ENCODE measurements at regions not wholly inside any gene's neighbourhood (a gene's known extent, or its start where the extent isn't known, plus 50 kb on each side); places are given as distances from the start of the nearest gene placed in this dataset.

- H3K4me1 ChIP-seq: no peaks in the 10 kb centered on the region
- intact Hi-C loops (cut with DNase I; ENCODE audit: low total_unique reads): no loop called here
- no peaks in the 10 kb centered on the region for H3K9me3 ChIP-seq
- TF ChIP-seq POLR2A (IDR thresholded peaks at IDR 0.05) (no peak), CTCF (IDR thresholded peaks at IDR 0.05 in 4 of 5, conservative IDR thresholded peaks at IDR 0.05 in 1 of 5) (no peak)
- no peaks in the 10 kb centered on the region for H3K27me3 ChIP-seq
- H3K27ac ChIP-seq: no peak overlapping the region
- DNase-seq (no peak), ATAC-seq (no peak)
- in situ Hi-C loops (cut with MboI; ENCODE audit: low sequenced_read_pairs in 4 of 4): no loop called here
- no peak overlapping the region for H3K4me3 ChIP-seq
- H3K36me3 ChIP-seq: no peaks in the 10 kb centered on the region
Observed at GRCh38 chr2:194739217-194739616, 917.8 kb upstream of the SLC39A10 start.

- Histone ChIP-seq H3K4me1 (no peaks in the 10 kb centered on the region), H3K4me3 (no peak overlapping the region), H3K9me3 (no peaks in the 10 kb centered on the region), H3K27me3 (no peaks in the 10 kb centered on the region), H3K36me3 (no peaks in the 10 kb centered on the region), H3K27ac (no peak overlapping the region)
- intact Hi-C loops (cut with DNase I; ENCODE audit: low total_unique reads) (no loop called here), in situ Hi-C loops (cut with MboI; ENCODE audit: low sequenced_read_pairs in 4 of 4) (no loop called here)
- TF ChIP-seq CTCF (IDR thresholded peaks at IDR 0.05 in 4 of 5, conservative IDR thresholded peaks at IDR 0.05 in 1 of 5): no peak
- no peak for ATAC-seq
- DNase-seq: no peak
Observed at GRCh38 chr2:194735837-194736542, 921.0 kb upstream of the SLC39A10 start.

- DNase-seq (no peak), ATAC-seq (no peak)
- in situ Hi-C loops (cut with MboI; ENCODE audit: low sequenced_read_pairs in 4 of 4): no loop called here
- Histone ChIP-seq H3K4me1 (no peaks in the 10 kb centered on the region), H3K27me3 (no peaks in the 10 kb centered on the region), H3K9me3 (no peaks in the 10 kb centered on the region), H3K4me3 (no peak overlapping the region), H3K27ac (no peak overlapping the region), H3K36me3 (no peaks in the 10 kb centered on the region)
- intact Hi-C loops (cut with DNase I; ENCODE audit: low total_unique reads): no loop called here
- TF ChIP-seq CTCF (IDR thresholded peaks at IDR 0.05 in 4 of 5, conservative IDR thresholded peaks at IDR 0.05 in 1 of 5) (no peak), POLR2A (IDR thresholded peaks at IDR 0.05) (no peak)
Observed at GRCh38 chr2:194730266-194730665, 926.8 kb upstream of the SLC39A10 start.

- no peak for ATAC-seq
- Histone ChIP-seq H3K27me3 (no peaks in the 10 kb centered on the region), H3K27ac (no peak overlapping the region), H3K9me3 (no peaks in the 10 kb centered on the region), H3K4me3 (no peak overlapping the region), H3K4me1 (no peaks in the 10 kb centered on the region), H3K36me3 (no peaks in the 10 kb centered on the region)
- intact Hi-C loops (cut with DNase I; ENCODE audit: low total_unique reads): no loop called here
- DNase-seq: no peak
- in situ Hi-C loops (cut with MboI; ENCODE audit: low sequenced_read_pairs in 4 of 4): no loop called here
- TF ChIP-seq CTCF (IDR thresholded peaks at IDR 0.05 in 4 of 5, conservative IDR thresholded peaks at IDR 0.05 in 1 of 5) (no peak), POLR2A (IDR thresholded peaks at IDR 0.05) (no peak)
Observed at GRCh38 chr2:194725169-194725568, 931.9 kb upstream of the SLC39A10 start.

GRCh38 chr2:194723446-194723845 is 933.6 kb upstream of the SLC39A10 start:
- DNase-seq: no peak
- no peaks in the 10 kb centered on the region for H3K9me3 ChIP-seq
- H3K27ac ChIP-seq: no peak overlapping the region
- no peaks in the 10 kb centered on the region for H3K27me3 ChIP-seq
- H3K4me1 ChIP-seq: no peaks in the 10 kb centered on the region
- H3K4me3 ChIP-seq: no peak overlapping the region
- ATAC-seq: no peak
- intact Hi-C loops (cut with DNase I; ENCODE audit: low total_unique reads): no loop called here
- no peaks in the 10 kb centered on the region for H3K36me3 ChIP-seq
- TF ChIP-seq CTCF (IDR thresholded peaks at IDR 0.05 in 4 of 5, conservative IDR thresholded peaks at IDR 0.05 in 1 of 5) (no peak), POLR2A (IDR thresholded peaks at IDR 0.05) (no peak)
- in situ Hi-C loops (cut with MboI; ENCODE audit: low sequenced_read_pairs in 4 of 4): no loop called here
